ENCODE measurements at regions not wholly inside any gene's neighbourhood (a gene's known extent, or its start where the extent isn't known, plus 50 kb on each side); places are given as distances from the start of the nearest gene placed in this dataset.

DNA sequence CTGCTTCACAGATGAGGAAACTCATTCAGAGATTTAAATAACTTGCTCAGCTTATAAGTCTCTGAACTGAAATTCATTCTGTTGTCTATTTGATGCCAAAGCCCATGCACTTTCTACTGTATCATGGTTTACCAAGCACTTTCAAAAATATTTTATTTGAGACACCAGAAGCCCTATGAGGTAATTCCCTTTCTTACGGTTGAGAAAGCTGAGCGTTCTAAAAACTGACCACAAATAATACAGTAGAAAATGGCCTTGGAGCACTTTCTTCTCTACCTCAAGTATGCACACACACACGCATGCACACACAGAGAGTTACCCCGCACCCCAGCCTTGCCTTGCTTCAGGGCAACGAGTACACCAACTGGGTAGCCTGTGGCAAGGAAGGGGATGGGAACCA, 228.5 kb downstream of the RFC3 start:
- no peak for FAIRE-seq

- no peak for FAIRE-seq
Observed at GRCh38 chr13:34048652-34049051, 230.7 kb downstream of the RFC3 start.

DNA sequence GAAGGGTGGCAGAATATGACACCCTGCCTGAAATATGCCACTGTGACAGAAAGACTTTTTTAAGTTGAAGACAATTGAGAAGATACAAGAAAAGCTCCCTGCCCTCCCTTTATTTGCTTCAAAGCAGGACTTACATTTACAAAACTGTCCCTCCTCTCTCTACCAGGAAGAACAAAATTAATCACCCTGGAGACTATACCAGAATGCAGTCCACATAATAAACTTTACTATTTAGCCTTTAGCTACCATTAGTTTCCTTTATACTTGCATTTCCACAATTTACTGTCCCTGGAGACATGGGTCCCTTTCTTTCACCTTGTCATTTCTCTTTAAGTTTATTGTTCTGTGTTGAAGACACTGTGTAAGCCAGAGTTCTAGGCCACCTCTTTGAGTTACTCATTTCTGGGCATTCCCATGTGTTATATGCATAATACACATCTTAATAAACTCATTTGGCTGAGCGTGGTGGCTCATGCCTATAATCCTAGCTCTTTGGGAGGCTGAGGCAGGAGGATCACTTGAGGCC, 238.8 kb downstream of the RFC3 start:
- FAIRE-seq, result no peak

- FAIRE-seq, result no peak
Observed at GRCh38 chr13:34064456-34065205, 246.7 kb downstream of the RFC3 start.

GRCh38 chr13:34065928-34066327, 248.0 kb downstream of the RFC3 start:
- no peak for FAIRE-seq

DNA sequence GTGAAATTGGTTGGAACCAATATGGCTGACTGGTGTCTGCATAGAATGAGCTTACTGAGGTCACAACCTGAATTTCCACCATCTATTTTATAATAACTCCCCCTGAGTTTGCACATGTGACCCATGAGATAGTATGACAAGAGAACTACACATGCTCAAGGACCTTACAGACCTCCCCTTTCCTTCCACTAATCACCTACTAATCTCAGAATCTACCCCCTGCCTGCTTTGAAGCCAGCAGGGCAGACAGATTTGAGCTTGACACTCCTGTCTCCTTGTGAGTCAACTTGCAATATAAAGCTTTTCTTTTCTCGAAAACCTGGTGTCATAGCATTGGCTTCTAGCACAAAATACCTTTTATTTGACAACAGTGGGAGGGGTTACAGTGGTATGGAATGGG, 248.4 kb downstream of the RFC3 start:
- no peak for FAIRE-seq

DNA sequence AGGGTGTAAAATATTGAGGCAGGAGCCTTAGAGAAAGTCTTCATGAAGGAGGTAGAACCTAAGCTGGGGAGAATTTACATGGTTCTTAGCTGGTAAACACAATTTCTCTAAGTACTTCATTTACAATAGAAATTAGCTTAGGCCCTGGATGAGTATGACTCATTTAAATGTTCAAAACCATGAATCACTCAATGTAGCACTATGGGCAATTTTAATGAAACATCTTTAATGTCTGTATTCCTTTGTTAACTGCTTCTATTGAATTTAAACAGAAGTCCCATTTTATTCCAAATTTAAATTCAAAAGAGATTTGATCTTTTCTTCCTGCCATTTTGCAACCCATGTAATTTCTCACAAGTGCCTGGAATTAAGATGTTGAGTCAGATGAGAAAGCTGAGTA, 252.1 kb downstream of the RFC3 start:
- no peak for FAIRE-seq

DNA sequence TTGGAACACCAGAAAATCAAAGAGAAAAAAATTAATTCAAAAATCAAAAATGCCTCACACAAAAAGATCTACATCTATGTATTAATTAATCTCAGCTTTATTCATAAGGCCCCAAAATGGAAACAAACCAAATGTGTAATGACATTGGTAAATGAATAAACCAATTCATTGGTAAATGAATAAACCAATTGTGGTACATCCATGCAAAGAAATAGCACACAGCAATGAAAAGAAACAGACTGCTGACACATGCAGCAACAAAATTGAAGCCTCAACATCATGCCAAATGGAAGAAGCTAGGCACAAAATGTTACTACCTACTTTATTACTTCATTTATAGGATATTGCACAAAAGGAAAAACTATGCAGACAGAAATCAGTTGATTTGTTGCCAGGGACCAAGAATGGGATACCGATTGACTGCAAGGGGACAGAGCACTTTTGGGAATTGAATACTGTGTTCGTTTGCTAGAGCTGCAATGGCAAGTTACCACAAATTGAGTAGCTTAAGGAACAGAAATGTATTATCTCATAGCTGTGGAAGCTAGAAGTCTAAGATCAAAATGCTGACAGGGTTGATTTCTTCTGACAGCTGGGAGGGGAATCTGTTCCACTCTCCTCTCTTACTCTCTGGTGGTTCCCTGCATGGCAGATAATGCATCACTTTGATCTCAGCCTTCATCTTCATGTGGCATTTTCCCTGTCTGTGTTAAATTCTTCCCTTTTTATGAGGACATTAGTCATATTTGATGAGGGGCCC, 252.8 kb downstream of the RFC3 start:
- FAIRE-seq, result no peak

DNA sequence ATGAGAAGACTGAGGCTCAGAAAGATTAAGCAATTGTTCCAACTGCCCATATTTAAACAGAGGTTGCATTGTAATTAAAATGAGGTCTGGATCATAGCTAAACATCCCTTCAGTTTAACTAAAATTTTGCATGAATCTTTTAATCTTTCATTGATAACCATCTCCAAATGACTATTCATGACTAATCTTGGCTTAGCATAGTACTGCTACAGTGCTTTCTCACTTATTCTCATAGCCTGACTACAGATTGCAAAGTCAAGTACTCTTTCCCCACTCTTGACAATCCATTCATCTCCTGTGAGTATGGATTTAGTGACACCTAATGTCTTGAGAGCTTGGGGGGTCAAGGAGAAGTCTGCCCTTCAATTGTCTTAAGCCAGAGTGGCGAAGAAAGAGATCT, 258.4 kb downstream of the RFC3 start:
- FAIRE-seq, result no peak

- FAIRE-seq, result peak; percentile 68
Observed at GRCh38 chr13:34076943-34077703, 259.2 kb downstream of the RFC3 start.

DNA sequence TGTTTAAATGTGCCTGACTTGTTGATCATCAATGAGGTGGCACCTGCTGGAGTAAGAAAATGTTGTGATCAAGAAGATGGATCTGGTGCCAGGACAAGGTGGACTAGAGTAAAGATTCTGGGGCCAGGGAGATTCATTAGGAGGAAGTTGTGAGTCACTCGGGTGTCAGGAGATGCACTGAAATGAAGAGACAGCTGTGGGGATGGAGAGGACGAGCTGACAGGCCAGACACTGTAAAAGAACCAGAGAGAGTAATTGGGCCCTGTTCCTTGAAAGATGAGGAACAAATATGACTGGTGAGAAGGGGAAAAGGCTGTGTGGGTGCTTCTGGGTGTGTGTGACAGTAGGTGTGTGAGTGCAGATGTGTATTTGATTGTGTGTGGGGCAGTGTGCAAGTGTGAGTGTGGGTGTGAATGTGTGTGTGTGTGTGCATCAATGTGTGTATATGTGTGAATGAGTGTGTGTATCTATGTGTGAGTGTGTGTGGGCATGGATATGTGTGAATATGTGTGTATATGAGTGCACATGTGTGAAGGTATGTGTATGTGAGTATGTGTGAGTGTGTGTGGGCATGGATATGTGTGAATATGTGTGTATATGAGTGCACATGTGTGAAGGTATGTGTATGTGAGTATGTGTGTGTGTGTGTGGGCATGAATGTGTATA, 260.5 kb downstream of the RFC3 start:
- FAIRE-seq, result no peak

DNA sequence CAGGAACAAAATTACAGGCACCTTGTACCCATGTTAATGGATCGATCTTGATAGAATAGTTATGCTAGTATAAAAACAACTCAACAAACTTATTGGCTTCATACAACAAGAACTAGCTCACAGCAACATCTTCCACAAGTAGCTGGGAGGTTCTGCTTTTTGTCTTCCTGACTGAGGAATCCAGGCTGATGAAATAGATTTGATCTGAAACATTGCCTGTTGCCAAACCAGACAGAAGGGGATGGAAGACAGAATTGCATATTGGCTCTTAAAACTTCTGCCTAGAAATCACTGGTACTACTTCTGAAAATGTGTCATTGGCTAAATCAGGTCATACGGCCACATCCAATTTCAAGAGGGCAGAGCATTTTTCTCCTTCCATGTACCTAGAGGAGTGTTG, 267.3 kb downstream of the RFC3 start:
- no peak for FAIRE-seq

DNA sequence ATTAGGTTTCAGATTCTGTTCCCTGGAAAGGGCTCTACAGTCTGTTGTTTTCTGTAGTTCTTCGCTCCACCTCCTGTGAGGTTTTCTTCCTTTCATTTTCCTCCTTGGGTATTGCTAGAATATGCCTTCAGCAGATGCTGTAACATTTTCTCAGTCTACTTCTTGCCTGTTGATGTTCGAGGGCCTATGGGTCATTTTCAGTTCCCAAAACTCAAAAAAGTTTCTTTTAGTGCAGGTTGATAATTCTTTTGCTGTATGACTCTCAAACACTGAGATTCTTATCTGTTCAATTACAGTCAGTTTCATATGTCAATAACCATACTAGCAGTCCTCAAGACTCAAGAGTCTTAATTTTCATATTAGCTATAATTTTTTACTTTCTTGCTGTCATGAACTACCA, 268.3 kb downstream of the RFC3 start:
- no peak for FAIRE-seq

DNA sequence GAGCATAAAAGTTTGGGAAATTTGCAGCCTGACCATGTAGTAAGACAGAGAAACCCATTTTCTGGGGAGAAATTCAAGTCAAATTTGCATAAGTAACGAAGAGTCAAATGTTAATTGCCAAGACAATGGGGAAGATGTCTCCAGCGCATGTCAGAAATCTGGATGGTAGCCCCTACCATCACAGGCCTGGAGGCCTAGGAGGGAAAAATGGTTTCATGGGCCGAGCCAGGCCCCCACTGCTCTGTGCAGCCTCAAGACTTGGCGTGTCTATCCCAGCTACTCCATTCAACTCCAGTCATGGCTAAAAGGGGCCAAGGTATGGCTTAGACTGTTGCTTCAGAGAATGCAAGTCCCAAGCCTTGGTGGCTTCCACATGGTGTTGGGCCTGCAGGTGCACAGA, 269.8 kb downstream of the RFC3 start:
- no peak for FAIRE-seq

GRCh38 chr13:34103854-34104253, 285.9 kb downstream of the RFC3 start:
- FAIRE-seq, result no peak

DNA sequence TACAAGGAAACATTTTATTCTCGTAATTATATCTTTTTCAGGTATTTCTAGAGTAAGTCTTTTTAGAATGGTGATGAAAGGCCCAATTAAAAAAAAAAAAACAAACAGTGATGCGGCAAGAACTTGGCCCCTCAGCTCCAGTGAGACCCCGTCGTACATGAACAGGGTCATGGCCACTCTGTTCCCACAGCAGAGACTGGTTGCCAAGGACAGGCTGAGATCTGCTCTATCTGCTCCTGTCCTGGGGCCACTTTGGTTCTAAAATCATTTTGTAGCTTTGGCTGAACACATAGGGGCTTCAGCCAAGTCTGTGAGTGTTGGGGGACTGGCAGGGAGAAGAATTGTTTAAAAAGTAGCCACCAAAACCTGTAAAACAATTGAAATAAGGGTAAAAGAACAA, 286.9 kb downstream of the RFC3 start:
- FAIRE-seq, result no peak

GRCh38 chr13:34107806-34108205, 289.9 kb downstream of the RFC3 start:
- FAIRE-seq, result no peak

GRCh38 chr13:34108410-34108809, 290.5 kb downstream of the RFC3 start:
- no peak for FAIRE-seq

DNA sequence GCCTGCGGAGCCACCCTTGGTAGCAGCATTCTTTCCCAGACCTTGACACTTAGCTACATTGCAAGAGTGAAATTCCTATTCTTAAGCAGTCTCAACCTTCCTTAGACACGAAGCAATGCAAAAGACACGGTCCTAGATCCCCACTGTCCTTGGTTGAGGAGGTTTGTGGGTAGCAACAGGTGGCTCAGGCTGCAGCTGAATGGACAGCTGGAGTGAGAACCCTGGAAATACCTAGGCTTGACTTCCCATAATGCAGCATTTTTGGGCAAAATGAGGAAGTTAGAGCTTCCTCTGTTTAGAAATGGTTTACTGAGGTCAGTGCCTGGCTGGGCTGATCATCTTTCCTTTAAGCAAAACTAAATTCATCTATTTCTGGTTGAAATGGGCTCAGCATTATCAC, 296.6 kb downstream of the RFC3 start:
- FAIRE-seq, result no peak

DNA sequence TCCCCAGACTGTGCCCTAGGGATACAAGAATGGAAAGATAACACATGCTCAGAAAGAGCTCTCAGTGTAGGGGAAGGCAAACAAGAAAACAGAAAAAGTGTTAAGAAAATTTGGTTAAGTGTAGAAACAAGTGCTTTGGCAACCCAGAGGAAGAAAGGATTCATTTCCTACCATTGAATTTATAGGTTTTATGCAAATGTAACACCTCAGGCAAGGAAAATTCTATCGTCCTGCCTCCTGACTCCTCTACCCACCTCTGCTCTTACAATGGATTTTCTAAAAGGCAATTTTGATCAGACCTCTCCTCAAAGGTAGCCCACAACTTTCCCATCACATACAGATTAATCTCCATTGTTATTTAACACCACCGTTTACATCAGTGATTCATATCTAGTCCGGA, 298.7 kb downstream of the RFC3 start:
- FAIRE-seq, result no peak

DNA sequence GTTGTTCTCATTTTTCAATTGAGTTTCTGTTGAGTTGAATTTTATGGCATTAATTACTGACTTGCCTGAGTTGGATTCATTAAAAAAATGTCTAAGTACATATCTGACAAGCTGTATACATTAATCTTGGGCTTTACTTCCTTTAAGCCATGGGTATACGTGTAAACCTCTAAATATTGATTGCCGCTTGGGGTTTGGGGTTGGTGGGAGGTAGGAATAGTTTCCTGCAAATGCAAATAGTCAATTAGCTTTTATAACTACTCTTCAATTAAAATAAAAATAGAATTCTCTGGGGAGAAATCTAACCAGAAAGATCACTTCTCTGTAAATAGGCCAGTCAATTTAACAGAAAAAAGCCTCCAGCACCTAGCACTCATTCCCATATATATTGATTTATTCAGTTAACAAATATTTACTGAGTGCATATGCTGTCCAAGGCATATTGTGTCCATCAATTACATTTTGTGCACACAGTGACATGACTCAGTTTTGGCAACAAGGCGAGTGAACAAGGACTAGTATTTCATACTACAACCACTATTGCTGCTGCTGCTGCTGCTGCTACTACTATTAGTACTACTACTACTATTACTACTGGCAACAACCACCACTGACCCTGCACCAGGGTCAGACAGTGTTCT, 306.8 kb downstream of the RFC3 start:
- no peak for FAIRE-seq

GRCh38 chr13:34127523-34127922, 309.6 kb downstream of the RFC3 start:
- FAIRE-seq, result no peak
